ENCODE measurements at regions not wholly inside any gene's neighbourhood (a gene's known extent, or its start where the extent isn't known, plus 50 kb on each side); places are given as distances from the start of the nearest gene placed in this dataset.

DNA sequence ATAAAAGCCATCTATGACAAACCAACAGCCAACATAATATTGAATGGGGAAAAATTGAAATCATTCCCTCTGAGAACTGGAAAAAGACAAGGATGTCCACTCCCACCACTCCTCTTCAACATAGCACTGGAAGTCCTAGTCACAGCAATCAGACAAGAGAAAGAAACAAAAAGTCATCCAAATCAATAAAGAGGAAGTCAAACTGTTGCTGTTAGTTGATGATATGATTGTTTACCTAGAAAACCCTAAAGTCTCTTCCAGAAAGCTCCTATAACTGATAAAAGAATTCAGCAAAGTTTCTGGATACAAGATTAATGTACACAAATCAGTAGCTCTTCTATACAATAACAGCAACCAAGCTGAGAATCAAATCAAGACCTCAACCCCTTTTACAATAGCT is 285.1 kb upstream of the PHF14 start:
- TF ChIP-seq GATA2 (IDR thresholded peaks at IDR 0.05; ENCODE audit: low read depth, low read length) (no peak), GATA3 (IDR thresholded peaks at IDR 0.05; ENCODE audit: low read depth, low read length) (no peak)
